G401 (cell line): ENCODE measurements at regions not wholly inside any gene's neighbourhood (a gene's known extent, or its start where the extent isn't known, plus 50 kb on each side); places are given as distances from the start of the nearest gene placed in this dataset.
A peak's percentile ranks its signal among the peaks of the same experiment; 100 is the strongest.

Source experiments
- DNase-seq: peaks from one replicate; pipeline ENCODE4 v3.0.0-alpha.2; 2015; ENCODE audit warnings: low spot score
- in situ Hi-C: cut with HindIII; loops from 2 replicates; pipeline ENCODE4 v1.10.0; 2016; ENCODE audit warnings: low sequenced_read_pairs, mixed read lengths

GRCh38 chr2:184498936-184499335, 99.4 kb upstream of the ZNF804A start:
- no peak for DNase-seq
- in situ Hi-C loops: no loop called here

- in situ Hi-C loops: no loop called here
- DNase-seq: no peak
Observed at GRCh38 chr2:184504252-184504651, 94.1 kb upstream of the ZNF804A start.

GRCh38 chr2:184507254-184507653, 91.1 kb upstream of the ZNF804A start:
- in situ Hi-C loops: no loop called here
- DNase-seq: no peak

GRCh38 chr2:184517402-184517801, 80.9 kb upstream of the ZNF804A start:
- in situ Hi-C loops: no loop called here

GRCh38 chr2:184520441-184520840, 77.9 kb upstream of the ZNF804A start:
- in situ Hi-C loops: no loop called here
- no peak for DNase-seq

More at GRCh38 chr2:184517402-184517801, 80.9 kb upstream of the ZNF804A start:
- no peak for DNase-seq

GRCh38 chr2:184523732-184524131, 74.6 kb upstream of the ZNF804A start:
- no peak for DNase-seq
- in situ Hi-C loops: no loop called here

GRCh38 chr2:184524551-184525382, 73.6 kb upstream of the ZNF804A start:
- in situ Hi-C loops: no loop called here

GRCh38 chr2:184527058-184527457, 71.3 kb upstream of the ZNF804A start:
- no peak for DNase-seq
- in situ Hi-C loops: no loop called here

More at GRCh38 chr2:184524551-184525382, 73.6 kb upstream of the ZNF804A start:
- DNase-seq: no peak

GRCh38 chr2:184528119-184528518, 70.2 kb upstream of the ZNF804A start:
- in situ Hi-C loops: no loop called here

GRCh38 chr2:184530239-184530638, 68.1 kb upstream of the ZNF804A start:
- in situ Hi-C loops: no loop called here
- DNase-seq: no peak

More at GRCh38 chr2:184528119-184528518, 70.2 kb upstream of the ZNF804A start:
- DNase-seq: no peak

GRCh38 chr2:184530959-184531358, 67.4 kb upstream of the ZNF804A start:
- in situ Hi-C loops: no loop called here
- DNase-seq: no peak

- in situ Hi-C loops: no loop called here
- no peak for DNase-seq
Observed at GRCh38 chr2:184532551-184532950, 65.8 kb upstream of the ZNF804A start.

GRCh38 chr2:184534986-184535385, 63.3 kb upstream of the ZNF804A start:
- in situ Hi-C loops: no loop called here
- DNase-seq: peak; percentile 69

GRCh38 chr2:184540246-184540789, 58.0 kb upstream of the ZNF804A start:
- in situ Hi-C loops: no loop called here
- no peak for DNase-seq

GRCh38 chr2:184541591-184541990, 56.7 kb upstream of the ZNF804A start:
- no peak for DNase-seq
- in situ Hi-C loops: no loop called here

GRCh38 chr2:184543832-184544231, 54.5 kb upstream of the ZNF804A start:
- in situ Hi-C loops: no loop called here
- no peak for DNase-seq
